Keratinocyte (primary cell): ENCODE measurements at regions not wholly inside any gene's neighbourhood (a gene's known extent, or its start where the extent isn't known, plus 50 kb on each side); places are given as distances from the start of the nearest gene placed in this dataset.
A peak's percentile ranks its signal among the peaks of the same experiment; 100 is the strongest.
"Not testable (repeated sequence)": the region's sequence is repeated elsewhere in the genome, so short reads cannot be mapped to it uniquely, and the experiment has no call there.

Experiments used
- DNase-seq: peaks from one replicate; pipeline ENCODE4 v3.0.0-alpha.2; 2011; ENCODE audit warnings: low read depth, missing footprints, low spot score
- FAIRE-seq: peaks from 2 replicates; lab custom pipeline; 2011; peaks lifted over from hg19 to GRCh38; lab: Jason Lieb, UNC
- H2AFZ ChIP-seq: 2 replicates; pipeline ENCODE4 v1.6.0; 2012; ENCODE audit warnings: low read length, control low read depth, inconsistent platforms; ENCODE audit not compliant: control insufficient read depth
- H3K27ac ChIP-seq: 2 replicates; pipeline ENCODE4 v1.5.1; 2011; ENCODE audit warnings: low read length; ENCODE audit not compliant: control insufficient read depth, insufficient read depth
- H3K27me3 ChIP-seq: 3 replicates; pipeline ENCODE4 v1.6.0; 2011; ENCODE audit warnings: low read length; ENCODE audit not compliant: control insufficient read depth, insufficient read depth; ENCODE audit errors: extremely low read depth
- H3K36me3 ChIP-seq, 2 experiments: 2 replicates in 1 of 2; 3 replicates in 1 of 2; pipeline ENCODE4 v1.5.1; 2011; ENCODE audit warnings: low read length in 2 of 2, mild to moderate bottlenecking in 1 of 2; ENCODE audit not compliant: control insufficient read depth in 2 of 2, insufficient read depth in 2 of 2; ENCODE audit errors: extremely low read depth in 1 of 2
- H3K4me1 ChIP-seq: 3 replicates; pipeline ENCODE4 v1.5.1; 2011; ENCODE audit warnings: low read length; ENCODE audit not compliant: control insufficient read depth, insufficient read depth; ENCODE audit errors: extremely low read depth
- H3K4me2 ChIP-seq: 3 replicates; pipeline ENCODE4 v1.6.0; 2011; ENCODE audit warnings: low read depth, low read length; ENCODE audit not compliant: control insufficient read depth, insufficient read depth; ENCODE audit errors: extremely low read depth
- H3K4me3 ChIP-seq, 3 experiments: fragments of 200-600 bp in 1 of 3; sonication (generic) in 1 of 3; 2 replicates in 2 of 3; 3 replicates in 1 of 3; pipeline ENCODE4 v1.5.1; 2011 to 2016; ENCODE audit warnings: low read length in 3 of 3, mild to moderate bottlenecking in 3 of 3, control low read depth in 2 of 3, inconsistent platforms in 1 of 3, low read depth in 1 of 3, mixed read lengths in 1 of 3, mixed run types in 1 of 3, moderate library complexity in 1 of 3; ENCODE audit not compliant: control insufficient read depth in 2 of 3, insufficient read depth in 2 of 3; ENCODE audit errors: extremely low read depth in 1 of 3
- H3K79me2 ChIP-seq: 2 replicates; pipeline ENCODE4 v1.6.0; 2012; ENCODE audit warnings: low read length; ENCODE audit not compliant: control insufficient read depth, insufficient read depth
- H3K9ac ChIP-seq: 3 replicates; pipeline ENCODE4 v1.6.0; 2011; ENCODE audit warnings: low read length; ENCODE audit not compliant: control insufficient read depth, insufficient read depth; ENCODE audit errors: extremely low read depth
- H3K9me1 ChIP-seq: 3 replicates; pipeline ENCODE4 v1.6.0; 2011; ENCODE audit warnings: low read length; ENCODE audit not compliant: control insufficient read depth, insufficient read depth; ENCODE audit errors: extremely low read depth
- H3K9me3 ChIP-seq: 2 replicates; pipeline ENCODE4 v1.5.1; 2012; ENCODE audit warnings: low read depth, low read length; ENCODE audit not compliant: control insufficient read depth
- H4K20me1 ChIP-seq: 3 replicates; pipeline ENCODE4 v1.6.0; 2011; ENCODE audit warnings: low read length; ENCODE audit not compliant: control insufficient read depth, insufficient read depth; ENCODE audit errors: extremely low read depth
- EZH2 ChIP-seq: IDR thresholded peaks from one replicate; pipeline ENCODE4 v1.6.1; 2012; ENCODE audit warnings: inconsistent platforms, mild to moderate bottlenecking, low read length, moderate library complexity
- dilution Hi-C: fragments of 300-500 bp; cut with MboI; formaldehyde crosslinking; loops from one replicate; pipeline ENCODE4 v1.7.0; 2020; ENCODE audit warnings: low sequenced_read_pairs; ENCODE audit not compliant: extremely low pct_ligation_motif_present
- TF ChIP-seq, protein P1 (sequence below), 3 experiments: IDR thresholded peaks in 1 of 3; conservative IDR thresholded peaks in 1 of 3; optimal IDR thresholded peaks in 1 of 3; 2 replicates in 2 of 3; 3 replicates in 1 of 3; pipeline versions ENCODE3 to v1.5.1; 2011; ENCODE audit warnings: low read length in 3 of 3, mild to moderate bottlenecking in 3 of 3, moderate library complexity in 2 of 3, control low read depth in 1 of 3, inconsistent platforms in 1 of 3; ENCODE audit not compliant: insufficient read depth in 2 of 3; ENCODE audit errors: extremely low read depth in 1 of 3

DNA sequence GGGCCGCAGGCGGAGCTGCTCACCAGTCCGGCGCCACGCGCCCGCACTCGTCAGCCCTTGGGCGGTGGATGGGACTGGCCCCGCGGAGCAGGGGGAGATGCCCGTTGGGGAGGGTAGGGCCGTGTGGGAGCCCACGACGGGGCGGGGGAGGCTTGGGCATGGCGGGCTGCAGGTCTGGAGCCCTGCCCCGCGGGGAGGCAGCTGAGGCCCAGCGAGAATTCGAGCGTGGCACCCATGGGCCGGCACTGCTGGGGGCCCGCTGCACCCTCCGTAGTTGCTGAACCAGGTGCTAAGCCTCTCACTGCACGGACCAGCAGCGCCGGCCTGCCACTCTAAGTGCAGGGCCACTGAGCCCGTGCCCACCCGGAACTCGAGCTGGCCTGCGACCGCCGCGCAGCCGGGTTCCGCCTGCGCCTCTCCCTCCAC, 182.4 kb upstream of the ERBB4 start:
- Histone ChIP-seq H3K9ac (no peak overlapping the region), H3K9me1 (no peaks in the 10 kb centered on the region), H4K20me1 (no peaks in the 10 kb centered on the region), H3K27ac (no peak overlapping the region), H3K4me2 (no peak overlapping the region), H3K79me2 (no peaks in the 10 kb centered on the region), H3K36me3 (no peaks in the 10 kb centered on the region), H3K9me3 (no peaks in the 10 kb centered on the region), H3K27me3 (no peaks in the 10 kb centered on the region), H2AFZ (no peak overlapping the region), H3K4me1 (peaks cover 16% of the 10 kb centered on the region), H3K4me3 (no peak overlapping the region)
- FAIRE-seq: no peak
- DNase-seq: no peak
- dilution Hi-C loops: no loop called here
- no peak for TF ChIP-seq EZH2
- TF ChIP-seq, protein P1, sequence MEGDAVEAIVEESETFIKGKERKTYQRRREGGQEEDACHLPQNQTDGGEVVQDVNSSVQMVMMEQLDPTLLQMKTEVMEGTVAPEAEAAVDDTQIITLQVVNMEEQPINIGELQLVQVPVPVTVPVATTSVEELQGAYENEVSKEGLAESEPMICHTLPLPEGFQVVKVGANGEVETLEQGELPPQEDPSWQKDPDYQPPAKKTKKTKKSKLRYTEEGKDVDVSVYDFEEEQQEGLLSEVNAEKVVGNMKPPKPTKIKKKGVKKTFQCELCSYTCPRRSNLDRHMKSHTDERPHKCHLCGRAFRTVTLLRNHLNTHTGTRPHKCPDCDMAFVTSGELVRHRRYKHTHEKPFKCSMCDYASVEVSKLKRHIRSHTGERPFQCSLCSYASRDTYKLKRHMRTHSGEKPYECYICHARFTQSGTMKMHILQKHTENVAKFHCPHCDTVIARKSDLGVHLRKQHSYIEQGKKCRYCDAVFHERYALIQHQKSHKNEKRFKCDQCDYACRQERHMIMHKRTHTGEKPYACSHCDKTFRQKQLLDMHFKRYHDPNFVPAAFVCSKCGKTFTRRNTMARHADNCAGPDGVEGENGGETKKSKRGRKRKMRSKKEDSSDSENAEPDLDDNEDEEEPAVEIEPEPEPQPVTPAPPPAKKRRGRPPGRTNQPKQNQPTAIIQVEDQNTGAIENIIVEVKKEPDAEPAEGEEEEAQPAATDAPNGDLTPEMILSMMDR (optimal IDR thresholded peaks at IDR 0.05 in 1 of 3, IDR thresholded peaks at IDR 0.05 in 1 of 3, conservative IDR thresholded peaks at IDR 0.05 in 1 of 3; ENCODE audit: extremely low read depth in 1 of 3, insufficient read depth in 2 of 3, low read length in 3 of 3): no peak

DNA sequence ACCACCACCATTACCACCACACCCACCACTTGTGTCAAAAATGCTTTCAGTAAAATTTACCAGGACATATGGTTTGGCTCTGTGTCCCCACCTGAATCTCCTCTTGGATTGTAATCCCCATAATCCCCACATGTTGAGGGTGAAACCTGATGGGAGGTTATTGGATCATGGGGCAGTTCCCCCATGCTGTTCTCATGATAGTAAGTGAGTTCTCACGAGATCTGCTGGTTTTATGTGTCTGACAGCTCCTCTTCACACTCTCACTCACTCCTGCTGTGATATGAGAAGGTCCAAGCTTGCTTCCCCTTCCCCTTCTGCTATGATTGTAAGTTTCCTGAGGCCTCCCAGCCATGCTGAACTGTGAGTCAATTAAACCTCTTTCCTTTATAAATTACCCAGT, 176.8 kb upstream of the ERBB4 start:
- dilution Hi-C loops, H3K9ac ChIP-seq, H4K20me1 ChIP-seq, DNase-seq, H3K9me1 ChIP-seq, H3K4me3 ChIP-seq, H3K79me2 ChIP-seq, H3K4me2 ChIP-seq, H3K27me3 ChIP-seq, FAIRE-seq, H3K9me3 ChIP-seq, H3K36me3 ChIP-seq, H2AFZ ChIP-seq, H3K27ac ChIP-seq: not testable (repeated sequence)
- H3K4me1 ChIP-seq: peaks cover 27% of the 10 kb centered on the region

DNA sequence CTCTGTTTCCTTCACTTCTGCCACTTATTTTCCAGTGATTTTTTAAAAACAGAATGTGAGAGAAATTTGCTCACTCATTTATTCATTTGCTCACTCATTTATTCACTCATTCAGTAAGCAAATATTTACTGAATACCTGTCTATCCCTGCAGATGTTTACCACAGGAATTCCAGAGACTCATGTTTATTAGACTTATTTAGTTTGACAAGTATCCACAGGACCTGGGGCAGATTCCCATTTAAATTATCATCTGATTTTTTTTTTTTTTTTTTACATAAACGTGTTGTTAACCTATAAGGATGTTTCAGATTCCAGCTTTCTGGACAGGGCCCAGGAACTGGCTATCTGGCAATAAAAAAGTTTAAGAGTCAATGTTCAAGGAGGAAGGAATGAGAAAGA, 175.1 kb upstream of the ERBB4 start:
- Histone ChIP-seq H3K27ac (peak overlapping the region; percentile 87), H2AFZ (peak overlapping the region; percentile 32), H3K36me3 (no peaks in the 10 kb centered on the region), H3K79me2 (no peaks in the 10 kb centered on the region), H3K27me3 (no peaks in the 10 kb centered on the region), H3K4me3 (peak overlapping the region in 1 of 3 experiments; percentile 30), H3K9me1 (no peaks in the 10 kb centered on the region), H3K9ac (peak overlapping the region; percentile 36), H3K4me2 (peak overlapping the region; percentile 42), H3K4me1 (peaks cover 27% of the 10 kb centered on the region), H3K9me3 (no peaks in the 10 kb centered on the region), H4K20me1 (no peaks in the 10 kb centered on the region)
- dilution Hi-C loops: no loop called here
- DNase-seq: peak; percentile 63
- TF ChIP-seq, protein P1 (optimal IDR thresholded peaks at IDR 0.05 in 1 of 3, IDR thresholded peaks at IDR 0.05 in 1 of 3, conservative IDR thresholded peaks at IDR 0.05 in 1 of 3; ENCODE audit: extremely low read depth in 1 of 3, insufficient read depth in 2 of 3, low read length in 3 of 3): no peak
- TF ChIP-seq EZH2: no peak
- no peak for FAIRE-seq
